DND-41 (cell line): ENCODE measurements at regions not wholly inside any gene's neighbourhood (a gene's known extent, or its start where the extent isn't known, plus 50 kb on each side); places are given as distances from the start of the nearest gene placed in this dataset.

Source experiments
- CTCF ChIP-seq: IDR thresholded peaks from 2 replicates; pipeline ENCODE4 v1.5.1; 2012; ENCODE audit warnings: borderline replicate concordance, low read length, moderate library complexity, mild to moderate bottlenecking; ENCODE audit not compliant: poor library complexity, severe bottlenecking; ENCODE audit errors: extremely low read depth
- EZH2 ChIP-seq: IDR thresholded peaks from 3 replicates; pipeline ENCODE4 v1.6.1; 2012; ENCODE audit warnings: borderline replicate concordance, low read depth, mild to moderate bottlenecking, moderate library complexity, low read length, inconsistent platforms; ENCODE audit not compliant: severe bottlenecking

GRCh38 chr4:81919810-81920209 lies 448.1 kb upstream of the RASGEF1B start:
- TF ChIP-seq CTCF (no peak), EZH2 (no peak)
